CD4-positive, alpha-beta T cell treated with Interleukin-6 for 4 hours (primary cell): ENCODE measurements at regions not wholly inside any gene's neighbourhood (a gene's known extent, or its start where the extent isn't known, plus 50 kb on each side); places are given as distances from the start of the nearest gene placed in this dataset.
"Not testable (repeated sequence)": the region's sequence is repeated elsewhere in the genome, so short reads cannot be mapped to it uniquely, and the experiment has no call there.

Experiments used
- DNase-seq: peaks from one replicate; pipeline ENCODE4 v3.0.0-alpha.2; 2020; ENCODE audit warnings: mixed read lengths

DNA sequence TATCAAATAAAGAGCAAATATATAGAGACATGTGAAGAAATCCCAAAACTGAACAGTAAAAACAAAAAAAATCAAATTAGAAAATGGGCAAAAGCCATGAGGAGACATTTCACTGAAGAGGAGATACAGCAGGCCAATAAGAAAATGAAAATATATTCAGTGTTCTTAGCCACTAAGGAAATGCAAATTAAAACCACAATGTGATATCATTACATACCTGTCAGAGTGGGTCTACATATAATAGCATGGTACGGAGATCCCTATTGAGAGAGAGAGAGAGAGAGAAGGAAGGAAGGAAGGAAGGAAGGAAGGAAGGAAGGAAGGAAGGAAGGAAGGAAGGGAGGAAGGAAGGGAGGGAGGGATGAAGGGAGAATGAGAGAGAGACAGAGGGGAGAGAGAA lies 707.0 kb upstream of the ACTRT1 start:
- no peak for DNase-seq

DNA sequence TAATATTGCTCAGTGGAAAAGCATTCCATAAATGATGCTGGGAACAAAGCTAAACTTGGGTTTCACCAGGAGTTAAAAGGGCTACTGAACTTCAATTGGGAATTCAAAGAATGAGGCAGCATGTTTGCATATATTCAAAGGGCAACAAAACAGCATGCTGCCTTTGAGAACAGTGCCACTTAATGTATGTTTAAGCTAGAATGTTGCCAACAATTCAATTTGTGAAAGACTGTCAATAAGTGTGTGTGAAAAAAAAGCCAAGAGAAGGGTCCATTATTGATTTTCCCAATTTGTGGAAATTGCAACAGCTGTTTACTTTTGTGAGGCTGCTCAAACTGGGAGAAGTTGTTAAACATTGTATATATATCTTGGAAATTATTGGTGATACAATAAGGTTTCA lies 701.9 kb upstream of the ACTRT1 start:
- no peak for DNase-seq

DNA sequence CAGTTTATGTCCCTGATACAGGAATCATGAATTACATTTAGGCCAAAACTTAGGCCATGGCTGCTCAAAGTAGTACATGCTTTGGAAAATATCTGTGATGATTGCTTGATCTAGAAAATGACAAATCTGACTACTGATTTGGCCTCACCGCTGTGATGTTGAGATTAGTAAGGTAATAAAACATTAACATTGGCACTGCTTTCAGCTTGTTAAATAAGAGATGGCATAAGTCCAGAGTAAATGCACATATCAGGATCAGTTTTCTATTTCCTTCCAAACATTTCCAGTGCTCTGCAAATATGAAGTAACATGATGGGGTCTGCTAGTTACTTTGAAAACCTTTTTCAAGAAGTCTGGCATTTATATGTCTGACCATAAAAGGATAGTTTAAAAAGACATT lies 687.3 kb upstream of the ACTRT1 start:
- DNase-seq = no peak

DNA sequence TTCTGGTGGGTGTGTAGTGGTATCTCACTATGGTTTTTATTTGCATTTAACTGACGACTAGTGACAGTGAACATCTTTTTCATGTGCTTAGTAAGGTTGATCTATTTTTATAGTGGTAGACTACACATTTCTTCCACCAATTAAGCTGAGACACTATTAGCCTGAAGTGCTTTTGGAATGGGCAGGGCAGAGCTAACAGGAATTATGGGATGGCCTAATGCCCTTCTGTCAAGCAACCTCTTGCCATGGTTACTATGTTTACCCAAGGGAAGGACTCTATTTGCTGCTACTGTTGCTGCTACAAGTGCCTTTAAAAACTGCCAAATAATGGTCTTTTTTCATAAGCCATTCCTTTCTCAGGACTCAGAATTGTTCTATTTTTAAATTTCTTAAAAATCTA lies 676.7 kb upstream of the ACTRT1 start:
- DNase-seq = no peak

DNA sequence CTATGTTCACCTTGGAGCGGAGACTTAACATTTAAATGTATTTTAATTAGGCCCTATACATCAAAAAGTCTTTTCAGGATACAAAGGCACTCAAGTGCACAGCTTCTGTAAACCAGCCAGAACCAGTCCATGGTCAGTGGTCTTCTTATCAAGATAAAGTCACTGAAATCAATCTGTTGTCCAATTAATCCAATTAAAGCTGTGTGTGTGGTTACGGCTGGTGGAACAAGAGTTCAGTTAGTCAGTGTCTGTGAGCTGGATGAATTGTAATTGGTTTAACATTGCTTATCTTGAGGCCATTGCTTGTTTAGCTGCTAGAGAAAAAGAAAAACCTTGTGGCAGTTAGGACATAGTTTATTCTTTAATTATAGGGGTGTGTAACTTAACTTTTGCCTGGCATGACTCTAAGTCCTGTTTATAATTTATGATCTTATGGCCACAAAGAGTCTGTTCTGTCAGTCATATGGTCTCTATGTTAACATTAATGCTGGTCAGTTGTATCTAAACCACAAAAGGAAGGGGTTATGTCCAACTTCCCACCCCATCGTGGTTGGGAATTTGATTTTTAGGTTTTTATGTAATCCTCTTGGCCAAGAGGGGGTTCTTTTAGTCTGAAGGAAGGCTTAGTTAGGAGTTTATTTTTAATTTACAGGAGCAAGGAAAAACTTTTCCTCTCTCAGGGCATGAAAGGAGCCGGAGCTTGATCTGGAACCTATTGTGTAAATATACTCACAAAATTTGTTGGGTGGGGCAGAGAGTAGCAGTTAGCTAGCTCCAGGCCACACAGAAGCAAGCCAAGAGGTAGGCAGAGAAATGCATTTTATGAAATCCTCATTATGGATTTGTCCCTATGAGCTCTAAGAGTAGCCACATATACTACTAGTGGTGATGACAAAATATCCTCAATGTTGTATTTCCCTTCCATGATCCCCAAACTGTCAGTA lies 665.7 kb upstream of the ACTRT1 start:
- DNase-seq = no peak

DNA sequence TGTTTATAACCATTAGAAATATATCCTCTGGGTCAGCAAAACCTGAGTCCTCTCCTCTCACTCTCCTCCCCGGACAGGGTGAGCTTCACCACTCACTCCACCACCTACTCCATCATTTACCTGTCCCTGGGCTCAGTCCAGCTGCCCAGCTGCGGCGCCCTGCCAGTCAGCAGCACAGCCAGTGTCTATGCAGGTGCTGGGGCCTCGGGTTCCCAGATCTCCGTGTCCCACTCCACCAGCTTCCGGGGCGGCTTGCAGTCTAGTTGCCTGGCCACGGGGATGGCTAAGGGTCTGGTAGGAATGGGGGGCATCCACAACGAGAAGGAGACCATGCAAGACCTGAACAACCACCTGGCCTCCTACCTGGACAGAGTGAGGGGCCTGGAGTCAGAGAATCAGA lies 662.2 kb upstream of the ACTRT1 start:
- DNase-seq = no peak

DNA sequence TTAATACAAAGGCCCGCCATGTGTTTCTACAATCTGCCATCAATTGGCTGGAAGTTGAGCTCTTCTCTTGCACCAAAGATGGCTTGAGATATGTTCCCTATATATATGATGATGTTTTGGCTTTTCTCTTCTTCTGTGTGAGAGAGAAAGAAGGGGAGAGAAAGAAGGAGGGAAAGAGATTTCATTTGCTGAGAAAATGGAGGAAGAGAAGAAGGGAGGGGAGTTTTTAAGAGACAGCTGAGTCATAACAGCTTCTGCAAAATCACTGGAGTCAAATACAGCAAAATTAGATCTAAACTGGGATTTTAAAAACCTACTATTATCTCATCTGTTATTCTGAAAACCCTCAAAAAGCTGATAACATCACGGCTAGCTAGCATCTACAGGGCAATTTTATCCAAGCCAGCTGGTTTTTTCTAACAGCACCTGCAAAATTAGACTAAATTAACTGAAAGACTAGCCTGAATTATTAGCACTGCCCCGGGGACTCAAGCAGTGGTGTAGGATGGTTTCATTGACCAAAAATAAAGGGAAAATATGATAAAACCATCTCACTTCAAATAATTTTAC lies 647.6 kb upstream of the ACTRT1 start:
- no peak for DNase-seq

DNA sequence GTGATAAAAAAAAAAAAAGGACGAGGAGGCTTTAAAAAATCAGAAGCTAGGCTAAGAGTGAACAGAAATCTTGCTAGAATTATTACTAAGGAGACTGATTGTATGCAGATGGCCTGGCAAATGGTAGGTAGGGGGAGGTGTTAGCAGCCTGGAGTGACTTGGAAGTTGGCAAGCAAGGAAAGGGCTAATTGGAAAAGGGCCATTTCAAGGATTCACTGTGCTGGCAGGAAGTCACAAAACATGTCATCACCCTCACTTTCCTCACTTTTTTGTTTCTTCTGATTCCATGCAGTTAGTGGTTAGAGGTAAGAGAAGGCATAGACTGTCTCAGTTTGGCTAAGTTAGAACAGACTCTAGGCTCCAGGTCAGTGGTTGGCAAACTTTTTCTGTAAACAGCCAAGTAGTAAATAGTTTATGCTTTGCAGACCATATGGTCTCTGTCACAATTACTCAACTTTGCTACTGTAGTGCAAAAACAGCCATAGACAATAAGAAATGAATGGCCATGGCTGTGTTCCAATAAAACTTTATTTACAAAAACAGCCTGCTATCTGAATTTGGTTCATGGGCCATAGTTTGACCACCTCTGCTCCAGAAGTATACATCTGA lies 646.5 kb upstream of the ACTRT1 start:
- no peak for DNase-seq

DNA sequence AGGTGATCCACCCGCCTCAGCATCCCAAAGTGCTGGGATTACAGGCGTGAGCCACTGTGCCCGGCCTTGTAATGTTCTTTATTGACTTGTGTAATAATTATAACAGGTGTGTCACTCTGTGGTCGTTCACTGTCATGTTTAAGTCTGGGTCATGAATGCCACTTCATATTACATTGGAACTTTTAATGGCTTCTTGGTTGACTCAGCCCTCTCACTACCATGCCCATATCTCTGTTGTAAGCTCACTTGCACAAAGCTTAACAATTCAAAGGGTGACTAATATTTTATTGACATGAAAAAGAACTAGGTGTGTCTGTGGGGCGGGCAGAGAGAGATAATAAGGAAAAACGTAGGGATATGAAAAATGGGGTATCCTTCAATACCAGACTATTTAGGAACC lies 639.7 kb upstream of the ACTRT1 start:
- DNase-seq = no peak

DNA sequence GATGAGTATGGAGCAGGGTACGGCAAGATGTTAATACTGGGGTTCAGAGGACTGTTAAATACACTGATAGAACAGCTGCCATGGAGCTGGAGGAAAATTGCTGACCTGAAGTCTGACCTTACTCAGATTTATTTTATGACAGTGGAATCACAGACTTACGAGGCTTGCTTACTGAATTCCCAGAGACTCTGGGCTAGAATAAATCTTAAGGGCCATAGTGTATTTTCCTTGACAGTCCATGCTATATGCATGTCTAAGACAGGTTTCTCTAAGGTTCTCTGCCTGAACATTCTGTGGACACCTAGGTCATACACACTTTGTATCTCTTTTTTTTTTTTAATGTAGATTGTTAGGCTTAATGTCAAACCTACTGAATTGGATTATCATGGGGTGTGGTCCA lies 633.2 kb upstream of the ACTRT1 start:
- DNase-seq = no peak

DNA sequence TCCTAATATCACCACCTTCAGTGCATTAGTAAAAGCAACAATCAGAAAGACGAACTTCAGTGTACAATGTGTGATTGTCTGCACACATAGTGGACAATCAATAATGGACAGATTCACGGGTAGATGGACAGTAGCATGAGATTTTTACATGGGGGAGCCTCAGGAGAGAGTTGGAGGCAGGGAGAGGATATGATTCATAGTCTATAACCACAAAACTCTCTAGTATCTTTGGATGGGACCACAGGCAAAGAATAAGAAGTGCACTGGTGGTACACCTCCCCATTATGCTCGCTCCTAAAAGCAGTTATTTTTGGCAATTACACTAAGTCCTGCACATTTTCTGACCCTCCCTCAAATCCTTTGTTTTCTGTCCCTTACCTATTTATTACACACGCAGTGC lies 624.4 kb upstream of the ACTRT1 start:
- no peak for DNase-seq

DNA sequence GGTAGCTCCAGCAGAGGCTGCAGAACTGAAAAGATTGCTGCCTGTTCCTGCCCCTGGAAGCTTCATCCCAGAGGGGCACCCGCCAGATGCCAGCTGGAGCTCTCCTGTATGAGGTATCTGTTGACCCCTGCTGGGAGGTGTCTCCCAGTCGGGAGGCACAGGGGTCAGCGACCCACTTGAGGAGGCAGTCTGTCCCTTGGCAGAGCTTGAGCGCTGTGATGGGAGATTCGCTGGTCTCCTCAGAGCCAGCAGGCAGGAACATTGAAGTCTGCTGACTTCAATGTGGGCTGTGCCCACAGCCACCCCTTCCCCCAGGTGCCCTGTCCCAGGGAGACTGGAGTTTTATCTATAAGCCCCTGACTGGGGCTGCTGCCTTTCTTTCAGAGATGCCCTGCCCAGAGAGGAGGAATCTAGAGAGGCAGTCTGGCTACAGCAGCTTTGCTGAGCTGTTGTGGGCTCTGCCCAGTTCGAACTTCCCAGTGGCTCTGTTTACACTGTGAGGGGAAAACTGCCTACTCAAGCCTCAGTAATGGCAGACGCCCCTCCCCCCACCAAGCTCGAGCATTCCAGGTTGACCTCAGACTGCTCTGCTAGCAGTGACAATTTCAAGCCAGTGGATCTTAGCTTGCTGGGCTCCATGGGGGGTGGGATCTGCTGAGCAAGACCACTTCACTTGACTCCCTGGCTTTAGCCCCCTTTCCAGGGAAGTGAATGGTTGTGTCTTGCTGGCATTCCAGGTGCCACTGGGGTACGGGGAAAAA lies 622.3 kb upstream of the ACTRT1 start:
- not testable (repeated sequence) for DNase-seq

DNA sequence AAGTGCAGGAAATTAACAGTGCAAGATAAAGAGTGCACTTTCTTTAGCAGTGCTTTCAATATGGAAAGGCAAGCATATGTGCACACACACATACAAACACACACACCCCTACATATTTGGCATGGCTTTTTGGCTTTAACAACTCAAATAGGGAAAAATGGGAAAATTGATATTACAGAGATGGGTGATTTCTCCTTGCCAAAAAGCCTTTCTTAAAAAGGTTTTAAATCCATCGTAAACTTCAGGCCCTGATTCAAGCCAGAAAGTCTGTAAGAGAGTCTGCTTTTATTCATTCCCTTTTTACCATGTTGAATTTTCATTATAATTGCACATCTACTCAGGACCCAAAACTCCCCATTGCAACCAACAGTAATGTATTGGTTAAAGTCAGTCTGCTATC lies 612.0 kb upstream of the ACTRT1 start:
- no peak for DNase-seq

DNA sequence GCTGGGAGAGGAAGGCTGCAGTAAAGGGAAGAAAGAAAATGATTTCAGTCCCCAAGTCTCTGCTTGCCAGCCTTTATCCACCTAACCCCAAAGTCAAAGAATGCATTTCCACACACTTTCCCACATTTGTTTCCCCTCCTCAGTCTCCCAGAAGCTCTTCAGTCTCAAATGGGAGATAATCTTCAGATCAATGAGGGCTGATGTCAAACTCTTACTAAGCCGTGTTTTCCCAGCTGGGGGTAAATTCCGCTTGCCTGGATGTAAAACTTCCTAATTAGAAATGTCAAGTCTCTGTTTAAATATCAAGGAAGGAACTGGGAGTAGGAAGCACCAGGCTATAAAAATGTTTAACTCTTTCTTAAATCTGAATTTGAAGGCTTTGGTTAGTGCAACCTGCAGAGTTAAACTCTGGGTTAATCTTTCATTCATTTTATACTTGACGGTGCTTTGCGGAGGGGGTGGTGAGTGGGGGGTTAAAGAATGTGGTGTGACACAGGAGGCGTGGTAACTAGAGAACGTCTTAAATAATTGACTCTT lies 601.4 kb upstream of the ACTRT1 start:
- DNase-seq = no peak

DNA sequence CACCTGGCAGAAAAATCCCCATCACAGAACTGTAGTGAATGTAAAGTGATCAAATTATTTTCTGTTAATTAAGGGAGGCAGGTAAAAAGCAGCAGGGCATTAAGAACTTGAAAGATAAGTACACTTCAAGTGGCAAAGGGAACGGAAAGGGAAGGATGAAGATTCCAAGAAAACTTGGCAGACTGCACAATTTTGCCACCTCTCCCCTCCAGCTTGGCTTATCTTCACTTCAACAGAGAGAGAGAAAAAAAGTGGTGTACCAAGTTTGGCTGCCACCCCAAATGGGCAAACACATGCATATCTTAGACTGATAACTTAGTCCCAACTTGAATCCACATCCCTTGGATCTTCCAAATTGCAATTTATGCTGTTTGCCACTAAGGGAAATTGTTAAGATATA lies 598.1 kb upstream of the ACTRT1 start:
- no peak for DNase-seq

DNA sequence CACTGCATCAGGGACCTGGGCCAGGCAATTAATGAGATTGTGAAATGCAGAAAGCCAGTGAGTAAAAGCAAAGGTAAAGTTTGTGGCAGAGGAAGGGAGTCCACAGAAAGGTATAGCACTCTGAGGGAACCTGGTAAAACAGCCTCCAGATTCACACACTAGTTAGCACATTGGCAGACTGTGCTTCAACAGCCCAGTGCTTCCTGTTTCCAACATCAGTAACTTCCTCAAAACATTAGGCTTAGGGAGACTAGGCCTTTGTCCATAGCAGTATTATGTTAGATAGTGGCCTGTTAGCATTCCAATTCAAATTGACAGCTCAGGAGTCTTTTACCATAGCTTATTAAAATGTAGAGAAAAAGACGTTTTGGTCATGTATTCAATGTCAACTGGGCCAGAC lies 582.6 kb upstream of the ACTRT1 start:
- no peak for DNase-seq

DNA sequence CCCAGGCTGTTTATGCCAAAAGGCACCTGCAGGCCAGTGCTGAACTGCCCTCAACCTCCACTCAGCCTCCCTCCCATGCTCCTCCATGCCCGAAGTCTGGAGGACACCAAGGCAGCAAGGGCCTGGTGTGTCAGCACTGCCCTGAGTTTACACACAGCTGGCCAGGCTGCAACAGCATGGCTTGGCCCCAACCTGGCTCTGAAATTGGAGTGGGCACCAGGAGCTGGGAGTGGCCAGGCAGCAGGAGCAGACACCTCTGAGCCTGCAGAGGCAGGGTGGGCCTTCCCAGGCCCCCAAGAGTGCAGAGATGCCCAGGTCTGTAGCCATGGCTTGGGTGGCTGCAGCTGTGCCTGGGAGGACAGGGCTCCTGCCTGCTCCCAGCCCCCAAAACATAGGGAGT lies 571.2 kb upstream of the ACTRT1 start:
- DNase-seq = no peak

DNA sequence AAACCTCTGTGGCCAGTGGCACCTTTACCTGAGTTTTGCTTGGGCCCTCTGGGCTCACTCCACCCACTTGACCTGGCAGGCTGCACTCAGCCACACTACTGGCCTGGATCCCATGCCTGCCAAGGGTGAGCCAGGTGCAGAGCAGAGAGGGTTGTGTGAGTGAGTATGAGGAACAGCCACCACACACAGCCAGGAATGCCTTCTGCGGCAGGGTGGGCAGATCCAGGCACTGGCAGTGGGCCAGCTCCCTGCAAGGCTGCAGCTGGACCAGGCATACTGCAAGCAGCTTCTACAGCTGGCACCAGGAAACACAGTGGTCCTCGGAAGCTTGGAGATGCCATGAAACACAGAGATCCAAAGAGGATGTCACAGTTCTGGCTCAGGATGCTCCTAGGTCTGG lies 570.1 kb upstream of the ACTRT1 start:
- DNase-seq = no peak

DNA sequence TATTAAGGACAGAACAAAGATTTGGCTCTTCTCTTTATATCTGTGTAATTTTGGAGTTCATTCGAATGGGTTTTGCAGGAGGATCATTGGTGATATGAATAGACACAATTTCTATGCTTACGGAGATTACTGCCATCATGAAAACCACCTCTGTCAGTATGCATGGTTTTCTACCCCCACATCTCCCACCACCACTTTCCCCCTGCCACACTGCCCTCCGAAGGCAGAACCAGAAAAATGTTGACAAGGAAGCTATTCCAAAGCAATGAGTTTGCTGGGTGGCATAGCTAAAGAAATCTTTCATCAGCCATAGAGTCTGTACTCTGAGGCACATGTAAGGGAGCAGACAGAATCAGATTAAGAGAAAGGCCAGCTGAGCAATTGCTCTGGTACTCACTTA lies 567.3 kb upstream of the ACTRT1 start:
- DNase-seq = no peak

DNA sequence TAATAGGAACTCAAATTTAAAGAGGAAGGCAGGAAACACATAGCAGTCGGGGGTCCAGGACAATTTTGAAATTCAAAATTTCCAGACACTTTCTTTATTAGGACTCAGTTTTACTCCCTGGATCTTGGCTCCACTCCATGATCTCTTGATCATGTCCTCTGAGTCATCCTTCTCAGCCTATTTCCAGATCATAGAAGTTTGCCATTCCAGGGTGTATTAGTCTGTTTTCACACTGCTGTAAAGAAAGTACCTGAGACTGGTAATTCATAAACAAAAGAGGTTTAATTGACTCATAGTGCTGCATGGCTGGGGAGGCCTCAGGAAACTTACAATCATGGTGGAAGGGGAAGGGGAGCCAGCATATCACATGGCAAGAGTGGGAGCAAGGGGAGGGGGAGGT lies 564.7 kb upstream of the ACTRT1 start:
- no peak for DNase-seq

DNA sequence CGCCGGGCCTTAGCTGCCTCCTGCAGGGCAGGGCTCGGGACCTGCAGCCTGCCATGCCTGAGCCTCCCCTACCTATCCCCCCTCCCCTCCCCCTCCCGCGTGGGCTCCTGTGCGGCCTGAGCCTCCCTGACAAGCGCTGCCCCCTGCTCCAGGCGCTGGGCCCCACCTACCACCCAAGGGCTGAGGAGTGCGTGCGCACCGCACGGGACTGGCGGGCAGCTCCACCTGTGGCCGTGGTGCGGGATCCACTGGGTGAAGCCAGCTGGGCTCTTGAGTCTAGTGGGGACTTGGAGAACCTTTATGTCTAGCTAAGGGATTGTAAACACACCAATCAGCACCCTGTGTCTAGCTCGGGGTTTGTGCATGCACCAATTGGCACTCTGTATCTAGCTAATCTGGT lies 554.6 kb upstream of the ACTRT1 start:
- not testable (repeated sequence) for DNase-seq

DNA sequence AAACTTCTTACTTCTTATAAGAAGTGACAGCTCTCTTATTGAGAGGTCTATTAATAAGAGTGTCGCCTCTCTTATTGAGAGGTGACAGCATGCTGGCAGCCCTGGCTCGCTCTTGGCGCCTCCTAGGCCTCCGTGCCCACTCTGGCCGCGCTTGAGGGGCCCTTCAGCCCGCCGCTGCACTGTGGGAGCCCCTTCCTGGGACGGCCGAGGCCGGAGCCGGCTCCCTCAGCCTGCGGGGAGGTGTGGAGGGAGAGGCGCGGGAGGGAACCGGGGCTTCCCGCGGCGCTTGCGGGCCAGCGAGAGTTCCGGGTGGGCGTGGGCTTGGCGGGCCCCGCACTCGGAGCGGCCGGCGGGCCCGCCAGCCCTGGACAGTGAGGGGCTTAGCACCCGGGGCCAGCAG lies 554.2 kb upstream of the ACTRT1 start:
- DNase-seq = not testable (repeated sequence)

DNA sequence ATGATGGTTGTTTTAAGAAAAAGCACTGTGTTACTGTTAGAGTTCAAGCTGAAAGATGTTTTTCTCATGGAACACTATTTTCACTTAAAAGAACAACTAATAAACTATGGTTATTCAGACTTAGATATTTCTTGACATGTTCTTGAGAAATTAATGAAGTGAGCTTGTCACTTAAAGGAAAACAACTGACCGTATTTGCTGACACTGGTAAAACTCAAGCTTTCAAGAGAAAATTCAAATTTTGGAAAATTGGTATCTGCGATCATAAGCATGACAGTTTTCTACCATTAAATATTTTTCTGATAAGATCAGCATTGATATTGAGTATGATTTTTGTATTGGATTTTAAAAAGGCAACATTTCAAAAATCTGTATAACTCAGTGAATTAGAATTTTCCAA lies 549.5 kb upstream of the ACTRT1 start:
- DNase-seq = no peak
